GM12878 (cell line): ENCODE measurements at regions not wholly inside any gene's neighbourhood (a gene's known extent, or its start where the extent isn't known, plus 50 kb on each side); places are given as distances from the start of the nearest gene placed in this dataset.

Experiments used
- SIX5 ChIP-seq: IDR thresholded peaks from 2 replicates; pipeline ENCODE4 v1.6.1; 2011; ENCODE audit warnings: mild to moderate bottlenecking, low read depth, low read length, moderate library complexity; ENCODE audit not compliant: severe bottlenecking
- STAT1 ChIP-seq: fragments of 450-650 bp; conservative IDR thresholded peaks from 2 replicates; pipeline ENCODE4 v1.6.1; 2014; ENCODE audit warnings: antibody characterized with exemption, mild to moderate bottlenecking
- TCF12 ChIP-seq: IDR thresholded peaks from 2 replicates; pipeline ENCODE4 v1.6.1; 2011; ENCODE audit warnings: low read depth, mild to moderate bottlenecking, low read length
- TF ChIP-seq, protein P1 (sequence below): IDR thresholded peaks from 2 replicates; pipeline ENCODE4 v1.6.1; 2012; ENCODE audit warnings: mild to moderate bottlenecking, low read depth, low read length
- TF ChIP-seq, protein P2 (sequence below): IDR thresholded peaks from 2 replicates; pipeline ENCODE4 v1.6.1; 2011; ENCODE audit warnings: mild to moderate bottlenecking, low read depth, low read length, moderate library complexity; ENCODE audit not compliant: insufficient replicate concordance
- TF ChIP-seq, protein P3 (sequence below): fragments of 450-650 bp; IDR thresholded peaks from 2 replicates; pipeline ENCODE4 v1.6.1; 2018; ENCODE audit warnings: borderline replicate concordance, mild to moderate bottlenecking; ENCODE audit not compliant: partially characterized antibody

DNA sequence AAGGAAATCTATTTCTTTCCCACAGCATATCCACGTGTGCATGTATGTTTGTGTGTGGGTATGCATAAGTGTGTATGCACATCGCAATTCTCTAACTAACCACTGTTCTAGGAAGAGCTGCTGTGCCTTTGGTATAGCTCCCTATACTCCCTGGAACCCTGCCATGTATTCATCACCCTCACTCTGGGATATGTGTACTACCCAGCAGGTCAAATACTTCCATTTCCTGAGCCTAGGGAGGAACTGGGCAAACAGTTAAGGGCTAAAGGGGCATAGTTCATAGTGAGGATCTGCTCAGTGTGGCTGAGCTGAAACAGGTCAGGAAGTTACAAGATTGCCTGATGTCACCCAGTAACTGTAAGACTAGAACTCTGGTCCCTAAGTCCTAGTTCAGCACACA lies 260.4 kb downstream of the RPLP1 start (continued):
- TF ChIP-seq, protein P1, sequence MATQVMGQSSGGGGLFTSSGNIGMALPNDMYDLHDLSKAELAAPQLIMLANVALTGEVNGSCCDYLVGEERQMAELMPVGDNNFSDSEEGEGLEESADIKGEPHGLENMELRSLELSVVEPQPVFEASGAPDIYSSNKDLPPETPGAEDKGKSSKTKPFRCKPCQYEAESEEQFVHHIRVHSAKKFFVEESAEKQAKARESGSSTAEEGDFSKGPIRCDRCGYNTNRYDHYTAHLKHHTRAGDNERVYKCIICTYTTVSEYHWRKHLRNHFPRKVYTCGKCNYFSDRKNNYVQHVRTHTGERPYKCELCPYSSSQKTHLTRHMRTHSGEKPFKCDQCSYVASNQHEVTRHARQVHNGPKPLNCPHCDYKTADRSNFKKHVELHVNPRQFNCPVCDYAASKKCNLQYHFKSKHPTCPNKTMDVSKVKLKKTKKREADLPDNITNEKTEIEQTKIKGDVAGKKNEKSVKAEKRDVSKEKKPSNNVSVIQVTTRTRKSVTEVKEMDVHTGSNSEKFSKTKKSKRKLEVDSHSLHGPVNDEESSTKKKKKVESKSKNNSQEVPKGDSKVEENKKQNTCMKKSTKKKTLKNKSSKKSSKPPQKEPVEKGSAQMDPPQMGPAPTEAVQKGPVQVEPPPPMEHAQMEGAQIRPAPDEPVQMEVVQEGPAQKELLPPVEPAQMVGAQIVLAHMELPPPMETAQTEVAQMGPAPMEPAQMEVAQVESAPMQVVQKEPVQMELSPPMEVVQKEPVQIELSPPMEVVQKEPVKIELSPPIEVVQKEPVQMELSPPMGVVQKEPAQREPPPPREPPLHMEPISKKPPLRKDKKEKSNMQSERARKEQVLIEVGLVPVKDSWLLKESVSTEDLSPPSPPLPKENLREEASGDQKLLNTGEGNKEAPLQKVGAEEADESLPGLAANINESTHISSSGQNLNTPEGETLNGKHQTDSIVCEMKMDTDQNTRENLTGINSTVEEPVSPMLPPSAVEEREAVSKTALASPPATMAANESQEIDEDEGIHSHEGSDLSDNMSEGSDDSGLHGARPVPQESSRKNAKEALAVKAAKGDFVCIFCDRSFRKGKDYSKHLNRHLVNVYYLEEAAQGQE, result no peak
- TF ChIP-seq, protein P2, sequence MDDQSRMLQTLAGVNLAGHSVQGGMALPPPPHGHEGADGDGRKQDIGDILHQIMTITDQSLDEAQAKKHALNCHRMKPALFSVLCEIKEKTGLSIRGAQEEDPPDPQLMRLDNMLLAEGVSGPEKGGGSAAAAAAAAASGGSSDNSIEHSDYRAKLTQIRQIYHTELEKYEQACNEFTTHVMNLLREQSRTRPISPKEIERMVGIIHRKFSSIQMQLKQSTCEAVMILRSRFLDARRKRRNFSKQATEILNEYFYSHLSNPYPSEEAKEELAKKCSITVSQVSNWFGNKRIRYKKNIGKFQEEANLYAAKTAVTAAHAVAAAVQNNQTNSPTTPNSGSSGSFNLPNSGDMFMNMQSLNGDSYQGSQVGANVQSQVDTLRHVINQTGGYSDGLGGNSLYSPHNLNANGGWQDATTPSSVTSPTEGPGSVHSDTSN, result no peak
- no peak for TF ChIP-seq TCF12
- TF ChIP-seq STAT1, result no peak
- TF ChIP-seq SIX5, result no peak
- TF ChIP-seq, protein P3, sequence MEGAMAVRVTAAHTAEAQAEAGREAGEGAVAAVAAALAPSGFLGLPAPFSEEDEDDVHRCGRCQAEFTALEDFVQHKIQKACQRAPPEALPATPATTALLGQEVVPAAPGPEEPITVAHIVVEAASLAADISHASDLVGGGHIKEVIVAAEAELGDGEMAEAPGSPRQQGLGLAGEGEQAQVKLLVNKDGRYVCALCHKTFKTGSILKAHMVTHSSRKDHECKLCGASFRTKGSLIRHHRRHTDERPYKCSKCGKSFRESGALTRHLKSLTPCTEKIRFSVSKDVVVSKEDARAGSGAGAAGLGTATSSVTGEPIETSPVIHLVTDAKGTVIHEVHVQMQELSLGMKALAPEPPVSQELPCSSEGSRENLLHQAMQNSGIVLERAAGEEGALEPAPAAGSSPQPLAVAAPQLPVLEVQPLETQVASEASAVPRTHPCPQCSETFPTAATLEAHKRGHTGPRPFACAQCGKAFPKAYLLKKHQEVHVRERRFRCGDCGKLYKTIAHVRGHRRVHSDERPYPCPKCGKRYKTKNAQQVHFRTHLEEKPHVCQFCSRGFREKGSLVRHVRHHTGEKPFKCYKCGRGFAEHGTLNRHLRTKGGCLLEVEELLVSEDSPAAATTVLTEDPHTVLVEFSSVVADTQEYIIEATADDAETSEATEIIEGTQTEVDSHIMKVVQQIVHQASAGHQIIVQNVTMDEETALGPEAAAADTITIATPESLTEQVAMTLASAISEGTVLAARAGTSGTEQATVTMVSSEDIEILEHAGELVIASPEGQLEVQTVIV, result no peak
- TF ChIP-seq, all 136 proteins: peak for 0
